ENCODE measurements at regions not wholly inside any gene's neighbourhood (a gene's known extent, or its start where the extent isn't known, plus 50 kb on each side); places are given as distances from the start of the nearest gene placed in this dataset.

GRCh38 chr2:142687075-142687474 lies 190.4 kb upstream of the KYNU start:
- H3K9me3 ChIP-seq = no peaks in the 10 kb centered on the region
- 82 to 87% (median 84%) methylated on average over 4 of the region's 4 CpGs for WGBS, 5 donors
- TF ChIP-seq CTCF (IDR thresholded peaks at IDR 0.05 in 8 of 11, conservative IDR thresholded peaks at IDR 0.05 in 3 of 11) (no peak), POLR2A (IDR thresholded peaks at IDR 0.05) (no peak)

GRCh38 chr2:142684667-142685066 lies 192.8 kb upstream of the KYNU start:
- Histone ChIP-seq H3K9me3 (no peaks in the 10 kb centered on the region), H3K27ac (no peak overlapping the region), H3K36me3 (no peaks in the 10 kb centered on the region), H3K4me1 (no peaks in the 10 kb centered on the region), H3K4me3 (no peak overlapping the region), H3K27me3 (replicated peaks in 1 of 7) (no peaks in the 10 kb centered on the region)
- DNase-seq = no peak
- 91 to 98% (median 94%) methylated on average over 3 of the region's 3 CpGs for WGBS, 5 donors
- TF ChIP-seq CTCF (IDR thresholded peaks at IDR 0.05 in 8 of 11, conservative IDR thresholded peaks at IDR 0.05 in 3 of 11) (no peak), POLR2A (IDR thresholded peaks at IDR 0.05) (no peak), POLR2AphosphoS5 (IDR thresholded peaks at IDR 0.05) (no peak)
- intact Hi-C loops (cut with DNase I; ENCODE audit: low total_unique reads) = loop anchor here (10.0 kb wide), 1 partner anchor 300 kb away; no protein-coding TSS in a partner anchor

More at GRCh38 chr2:142687075-142687474, 190.4 kb upstream of the KYNU start:
- H3K36me3 ChIP-seq = no peaks in the 10 kb centered on the region
- intact Hi-C loops (cut with DNase I; ENCODE audit: low total_unique reads) = loop anchor here (10.0 kb wide), 1 partner anchor 298 kb away; no protein-coding TSS in a partner anchor
- H3K27me3 ChIP-seq (replicated peaks in 1 of 7) = no peaks in the 10 kb centered on the region
- no peak overlapping the region for H3K4me3 ChIP-seq
- no peak for DNase-seq
- no peaks in the 10 kb centered on the region for H3K4me1 ChIP-seq
- H3K27ac ChIP-seq = no peak overlapping the region

- H3K4me1 ChIP-seq = no peaks in the 10 kb centered on the region
- H3K27me3 ChIP-seq (replicated peaks in 1 of 7) = no peaks in the 10 kb centered on the region
- intact Hi-C loops (cut with DNase I; ENCODE audit: low total_unique reads) = loop anchor here (10.0 kb wide), 1 partner anchor 302 kb away; no protein-coding TSS in a partner anchor
- TF ChIP-seq POLR2A (IDR thresholded peaks at IDR 0.05) = no peak
- no peak for TF ChIP-seq POLR2AphosphoS5 (IDR thresholded peaks at IDR 0.05)
- no peak for TF ChIP-seq CTCF (IDR thresholded peaks at IDR 0.05 in 8 of 11, conservative IDR thresholded peaks at IDR 0.05 in 3 of 11)
- H3K9me3 ChIP-seq = no peaks in the 10 kb centered on the region
- DNase-seq = no peak
- 80 to 91% (median 81%) methylated on average over 2 of the region's 2 CpGs for WGBS, 5 donors
- H3K27ac ChIP-seq = no peak overlapping the region
- no peak overlapping the region for H3K4me3 ChIP-seq
- no peaks in the 10 kb centered on the region for H3K36me3 ChIP-seq
These were observed 194.9 kb upstream of the KYNU start for GRCh38 chr2:142682528-142682927.

- Histone ChIP-seq H3K27ac (no peak overlapping the region), H3K27me3 (replicated peaks in 1 of 7) (no peaks in the 10 kb centered on the region), H3K4me3 (no peak overlapping the region), H3K36me3 (no peaks in the 10 kb centered on the region), H3K4me1 (no peaks in the 10 kb centered on the region), H3K9me3 (no peaks in the 10 kb centered on the region)
- intact Hi-C loops (cut with DNase I; ENCODE audit: low total_unique reads) = loop anchor here (10.0 kb wide), 1 partner anchor 303 kb away; no protein-coding TSS in a partner anchor
- 13 to 29% (median 22%) methylated on average over 1 of the region's 1 CpG for WGBS, 5 donors
- TF ChIP-seq CTCF (IDR thresholded peaks at IDR 0.05 in 8 of 11, conservative IDR thresholded peaks at IDR 0.05 in 3 of 11) (no peak), POLR2AphosphoS5 (IDR thresholded peaks at IDR 0.05) (no peak), POLR2A (IDR thresholded peaks at IDR 0.05) (no peak)
- no peak for DNase-seq
These were observed 195.5 kb upstream of the KYNU start for GRCh38 chr2:142681952-142682351.
